COR-L47 (cell line): ENCODE measurements at regions not wholly inside any gene's neighbourhood (a gene's known extent, or its start where the extent isn't known, plus 50 kb on each side); places are given as distances from the start of the nearest gene placed in this dataset.
"Not testable (repeated sequence)": the region's sequence is repeated elsewhere in the genome, so short reads cannot be mapped to it uniquely, and the experiment has no call there.

Experiments used
- DNase-seq: peaks from one replicate; lab custom pipeline; 2025; lab: John Stamatoyannopoulos, UW

DNA sequence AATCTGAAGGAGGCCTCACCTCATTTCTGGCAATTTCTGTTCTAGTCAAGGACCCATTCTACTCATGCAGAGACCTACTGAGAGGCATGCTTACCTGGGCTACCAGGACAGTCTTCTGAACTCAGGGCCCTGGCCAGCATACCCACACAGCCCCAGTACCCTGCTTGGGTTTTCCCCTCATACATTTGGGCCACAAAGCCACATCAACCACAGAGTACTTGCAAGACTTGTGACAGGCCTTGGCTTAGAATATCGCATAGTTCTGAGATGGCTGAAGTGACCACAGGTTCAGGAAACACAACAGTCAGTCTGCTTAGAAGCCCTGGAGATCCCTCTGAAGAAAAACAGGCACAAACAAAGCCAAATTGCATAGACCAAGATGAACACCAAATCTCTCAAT is 758.8 kb upstream of the CDH9 start:
- no peak for DNase-seq

DNA sequence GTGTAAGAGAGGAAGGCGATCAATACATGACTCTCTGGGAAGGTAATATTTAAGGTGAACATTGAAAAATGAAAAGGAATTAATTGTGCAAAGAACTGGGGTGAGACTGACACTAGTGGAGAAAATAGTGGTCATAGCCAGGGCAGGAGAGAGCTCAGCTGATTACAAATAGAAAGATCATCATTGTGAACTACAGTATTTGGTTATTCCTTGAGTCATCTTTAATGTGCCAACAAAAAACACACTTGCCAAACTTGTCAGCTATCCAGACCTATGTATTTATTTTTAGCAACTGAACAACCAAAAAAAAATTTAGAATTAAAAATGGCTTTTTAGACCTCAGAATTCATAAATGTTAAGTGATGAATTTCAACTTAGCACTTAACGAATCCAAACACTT is 749.8 kb upstream of the CDH9 start:
- no peak for DNase-seq

- DNase-seq = no peak
Observed at GRCh38 chr5:27784317-27784716, 745.9 kb upstream of the CDH9 start.

GRCh38 chr5:27778121-27778520 is 739.7 kb upstream of the CDH9 start:
- DNase-seq = no peak

DNA sequence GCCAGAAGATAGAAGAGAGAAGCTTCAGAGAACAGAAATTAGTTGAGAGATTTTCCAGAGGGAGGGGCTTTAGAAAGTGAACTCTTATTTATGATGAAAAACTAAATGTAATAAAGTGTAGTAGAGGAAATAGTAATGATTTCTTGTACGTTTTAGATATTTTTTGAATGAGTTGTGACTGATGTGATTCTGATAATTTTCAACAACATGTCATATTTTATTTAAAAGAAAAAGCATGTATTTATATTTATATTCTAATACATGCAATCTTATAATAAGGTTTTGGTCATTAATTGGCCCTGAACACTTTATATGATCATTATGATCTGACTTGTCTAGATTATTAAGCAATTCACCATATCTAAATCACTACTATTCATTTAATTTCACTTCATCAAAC is 735.2 kb upstream of the CDH9 start:
- no peak for DNase-seq

DNA sequence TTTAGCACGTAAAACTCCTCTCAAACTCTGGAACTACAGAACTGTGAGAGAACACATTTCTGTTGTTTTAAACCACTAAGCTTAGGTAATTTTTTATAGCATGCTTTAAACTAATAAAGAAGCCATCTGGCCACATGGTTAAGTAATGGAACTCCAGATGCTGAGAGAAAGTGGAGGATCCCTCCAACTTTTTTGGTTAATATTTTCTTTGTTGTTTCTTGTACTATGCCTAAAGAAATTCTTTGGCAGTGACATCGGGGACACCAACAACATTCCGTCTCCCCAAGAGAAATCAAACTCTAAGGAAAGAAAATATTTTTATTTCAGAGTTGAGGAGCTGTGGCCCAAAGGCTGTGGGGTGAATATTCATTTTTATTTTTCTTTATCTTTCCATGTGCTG is 734.8 kb upstream of the CDH9 start:
- DNase-seq = no peak

DNA sequence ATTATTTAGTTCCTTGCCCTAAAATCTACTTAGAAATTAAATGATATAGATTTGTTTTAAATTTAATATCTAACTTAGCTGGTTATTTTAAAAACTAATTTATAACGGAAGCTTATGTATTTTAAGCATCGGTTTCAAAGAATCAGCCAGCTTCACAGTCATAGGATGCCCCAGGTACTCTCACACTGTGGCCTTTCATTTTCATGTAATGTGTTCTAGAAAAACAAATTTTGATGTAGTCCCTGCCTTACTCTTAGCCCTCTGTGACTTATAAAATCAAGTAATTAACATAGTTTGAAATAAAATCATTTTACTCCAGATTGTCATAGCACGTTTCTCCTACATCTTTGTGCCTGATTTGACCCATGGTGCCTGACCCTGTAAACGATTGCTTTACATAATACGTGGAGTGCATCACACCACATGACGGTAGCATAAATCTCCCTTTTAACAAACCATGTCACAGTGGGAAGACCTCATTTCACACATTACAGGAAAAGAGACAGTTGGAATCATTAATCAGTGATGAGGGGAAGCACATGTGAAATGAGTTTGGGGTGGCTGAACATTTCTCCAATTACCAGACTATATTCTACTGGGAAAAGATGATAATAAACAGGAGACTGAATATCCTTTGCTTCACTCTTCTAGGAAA is 731.5 kb upstream of the CDH9 start:
- no peak for DNase-seq

GRCh38 chr5:27748847-27749246 is 710.5 kb upstream of the CDH9 start:
- DNase-seq = no peak

DNA sequence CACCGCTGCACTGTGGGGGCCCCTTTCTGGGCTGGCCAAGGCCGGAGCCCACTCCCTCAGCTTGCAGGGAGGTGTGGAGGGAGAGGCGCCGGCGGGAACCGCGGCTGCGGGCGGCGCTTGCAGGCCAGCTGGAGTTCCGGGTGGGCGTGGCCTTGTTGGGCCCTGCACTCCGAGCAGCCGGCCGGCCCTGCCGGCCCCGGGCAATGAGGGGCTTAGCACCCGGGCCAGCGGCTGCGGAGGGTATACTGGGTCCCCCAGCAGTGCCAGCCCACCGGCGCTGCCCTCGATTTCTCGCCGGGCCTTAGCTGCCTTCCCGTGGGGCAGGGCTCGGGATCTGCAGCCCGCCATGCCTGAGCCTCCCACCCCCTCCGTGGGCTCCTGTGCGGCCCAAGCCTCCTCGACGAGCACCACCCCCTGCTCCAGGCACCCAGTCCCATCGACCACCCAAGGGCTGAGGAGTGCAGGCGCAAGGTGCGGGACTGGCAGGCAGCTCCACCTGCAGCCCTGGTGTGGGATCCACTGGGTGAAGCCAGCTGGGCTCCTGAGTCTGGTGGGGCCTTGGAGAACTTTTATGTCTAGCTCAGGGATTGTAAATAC is 705.1 kb upstream of the CDH9 start:
- DNase-seq = not testable (repeated sequence)

DNA sequence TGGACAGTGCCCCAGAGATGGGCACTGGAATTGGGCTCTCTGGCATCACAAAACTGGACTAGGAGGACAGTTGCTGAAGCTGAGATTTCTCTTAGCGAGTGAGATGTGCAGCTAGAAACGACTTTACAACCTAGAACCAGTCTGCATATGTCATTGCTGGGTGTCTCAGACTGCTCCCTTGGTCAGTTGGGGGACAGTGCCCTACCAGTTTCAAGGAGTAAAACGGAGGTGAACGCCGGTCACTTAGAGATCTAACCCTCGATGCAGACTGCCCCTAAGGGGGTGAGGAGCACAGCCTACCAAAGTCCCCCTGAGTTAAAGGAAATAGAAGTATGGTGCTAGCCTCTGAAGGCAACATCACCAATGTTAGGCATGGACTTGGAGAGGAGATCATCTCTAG is 704.4 kb upstream of the CDH9 start:
- DNase-seq = no peak

GRCh38 chr5:27734838-27735237 is 696.5 kb upstream of the CDH9 start:
- no peak for DNase-seq

DNA sequence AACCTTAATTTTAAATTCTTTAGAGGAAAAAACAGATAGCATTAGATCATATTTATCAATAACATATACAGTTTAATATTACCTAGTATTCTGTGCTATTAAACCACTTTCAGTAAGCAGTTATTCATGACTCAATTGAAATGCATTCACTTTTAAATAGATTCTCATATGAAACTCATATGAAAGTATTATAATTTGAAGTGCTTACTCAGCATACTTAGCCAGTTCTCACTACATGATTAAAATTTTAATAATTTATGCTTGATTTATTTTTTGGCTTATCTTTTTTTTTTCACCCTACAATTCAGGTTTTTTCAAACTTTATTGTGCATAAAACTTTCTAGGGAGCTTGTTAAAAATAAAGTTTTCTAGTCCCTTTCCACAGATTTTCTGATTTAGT is 694.9 kb upstream of the CDH9 start:
- DNase-seq = no peak

- no peak for DNase-seq
Observed at GRCh38 chr5:27727254-27727653, 688.9 kb upstream of the CDH9 start.

GRCh38 chr5:27722337-27722736 is 684.0 kb upstream of the CDH9 start:
- no peak for DNase-seq

DNA sequence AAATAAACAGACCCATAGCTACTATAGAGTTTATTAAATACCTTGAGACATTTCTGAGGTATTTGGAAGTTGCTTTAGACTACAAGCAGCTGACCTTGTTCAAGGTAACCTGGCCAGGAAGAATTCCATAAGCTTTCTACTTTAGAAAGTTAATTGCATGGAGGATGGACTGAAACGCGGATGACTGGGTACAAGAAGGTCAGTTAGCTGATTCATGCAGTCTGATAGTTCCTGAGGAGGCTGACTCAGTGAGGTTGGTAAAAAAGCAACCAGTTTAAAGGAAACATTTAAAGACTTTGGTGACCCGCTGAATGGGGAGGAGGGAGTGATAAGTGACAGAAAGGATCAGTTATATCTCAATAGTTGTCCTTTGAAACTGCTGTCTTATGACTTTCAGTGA is 670.1 kb upstream of the CDH9 start:
- DNase-seq = no peak

GRCh38 chr5:27706832-27707231 is 668.4 kb upstream of the CDH9 start:
- DNase-seq = no peak

DNA sequence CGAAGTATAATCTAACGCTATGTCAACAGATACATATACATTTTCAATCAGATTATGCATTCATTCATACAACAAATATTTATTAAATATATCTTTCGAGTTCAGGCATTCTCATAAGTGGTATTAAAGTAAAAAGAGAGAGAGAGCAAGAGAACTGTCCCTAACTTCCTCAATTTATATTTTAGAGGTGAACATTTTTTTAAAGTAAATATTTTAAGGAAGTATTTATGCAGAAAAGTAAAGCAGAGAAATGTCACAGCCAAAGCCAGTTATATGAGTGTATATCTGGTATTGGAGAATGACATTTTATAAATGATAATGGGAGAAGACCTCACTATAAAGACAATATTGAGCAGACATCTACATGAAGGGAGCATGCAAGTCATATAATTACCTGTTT is 667.3 kb upstream of the CDH9 start:
- DNase-seq = no peak

- no peak for DNase-seq
Observed at GRCh38 chr5:27701931-27702903, 663.8 kb upstream of the CDH9 start.

DNA sequence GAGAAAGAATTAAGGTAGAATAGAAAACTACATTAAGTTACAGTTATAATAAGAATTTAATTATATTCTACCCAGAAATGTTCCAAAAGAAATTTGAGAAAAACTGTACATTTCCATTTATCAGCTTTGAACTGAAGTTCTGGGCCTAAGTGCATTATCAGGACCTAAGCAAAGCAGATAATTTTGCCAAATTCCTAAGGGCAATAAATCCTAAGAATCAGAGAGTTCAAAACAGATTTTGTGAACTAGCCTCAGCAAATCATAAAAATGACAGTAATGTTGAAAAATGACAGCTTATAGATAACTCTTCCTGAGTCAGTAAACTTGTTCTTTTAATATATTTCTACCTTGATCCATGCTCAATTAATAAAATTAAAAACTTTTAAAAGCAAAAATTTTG is 662.1 kb upstream of the CDH9 start:
- no peak for DNase-seq

DNA sequence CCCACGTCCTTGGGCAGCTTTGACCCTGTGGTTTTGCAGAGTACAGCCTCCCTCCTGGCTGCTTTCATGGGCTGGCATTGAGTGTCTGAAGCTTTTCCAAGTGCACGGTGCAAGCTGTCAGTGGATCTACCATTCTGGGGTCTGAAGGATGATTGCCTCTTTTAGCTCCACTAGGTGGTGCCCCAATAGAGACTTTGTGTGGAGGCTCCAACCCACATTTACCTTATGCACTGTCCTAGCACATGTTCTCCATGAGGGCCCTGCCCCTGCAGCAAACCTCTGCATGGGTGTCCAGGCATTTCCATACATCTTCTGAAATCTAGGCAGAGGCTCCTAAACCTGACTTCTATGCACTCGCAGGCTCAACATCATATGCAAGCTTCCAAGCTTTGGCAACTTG is 644.2 kb upstream of the CDH9 start:
- DNase-seq = no peak

- DNase-seq = no peak
Observed at GRCh38 chr5:27652505-27652904, 614.1 kb upstream of the CDH9 start.

DNA sequence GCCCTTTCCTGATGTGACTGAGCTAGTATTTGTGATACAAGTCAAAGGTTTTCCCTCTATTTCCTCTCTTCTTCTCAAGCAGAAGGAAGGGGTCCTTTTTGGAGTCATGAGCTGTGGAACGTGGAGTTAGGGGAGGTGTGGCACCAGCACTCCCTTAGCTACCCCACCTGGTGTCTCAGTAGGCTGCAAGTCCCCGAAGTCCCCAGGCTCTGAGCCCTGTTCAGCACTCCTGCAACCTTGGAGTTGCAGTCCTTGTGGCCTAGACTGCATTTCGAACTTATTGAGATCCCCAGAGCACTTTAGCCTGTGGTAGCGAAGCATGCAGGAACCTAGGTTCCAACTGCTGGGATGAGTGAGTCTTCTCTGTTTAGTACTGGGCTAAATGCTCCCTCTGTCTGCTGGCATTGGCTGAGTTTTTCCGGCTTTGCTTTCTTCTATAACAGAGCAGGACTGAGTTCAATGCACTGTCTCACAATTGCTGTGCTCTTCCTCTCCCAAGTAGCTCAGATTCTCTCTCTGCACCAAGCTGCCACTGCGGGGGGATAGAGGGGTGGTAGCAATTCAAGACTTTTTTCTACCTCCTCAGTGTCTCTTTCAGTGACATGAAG is 600.7 kb upstream of the CDH9 start:
- DNase-seq = no peak

GRCh38 chr5:27619982-27620381 is 581.6 kb upstream of the CDH9 start:
- no peak for DNase-seq
